ENCODE measurements at regions not wholly inside any gene's neighbourhood (a gene's known extent, or its start where the extent isn't known, plus 50 kb on each side); places are given as distances from the start of the nearest gene placed in this dataset.

- TF ChIP-seq ELF4 (IDR thresholded peaks at IDR 0.05): no peak
- no peak for TF ChIP-seq FOXA1 (IDR thresholded peaks at IDR 0.05)
- no peak for TF ChIP-seq L3MBTL2 (conservative IDR thresholded peaks at IDR 0.05)
- no peak for TF ChIP-seq CTBP1 (IDR thresholded peaks at IDR 0.05; ENCODE audit: borderline replicate concordance)
These were observed 150.3 kb downstream of the ENGASE start for GRCh38 chr17:79224903-79225302.

GRCh38 chr17:79224476-79224875, 149.9 kb downstream of the ENGASE start:
- POLR2A ChIA-PET: no interaction called here
- TF ChIP-seq PKNOX1 (IDR thresholded peaks at IDR 0.05) (no peak), NFRKB (IDR thresholded peaks at IDR 0.05) (no peak), LEF1 (IDR thresholded peaks at IDR 0.05; ENCODE audit: borderline replicate concordance) (no peak), FOXM1 (IDR thresholded peaks at IDR 0.05; ENCODE audit: borderline replicate concordance) (no peak)
- CTCF ChIA-PET: no interaction called here
- DNase-seq (ENCODE audit: extremely low spot score): no peak

More at GRCh38 chr17:79224903-79225302, 150.3 kb downstream of the ENGASE start:
- ChIA-PET CTCF (no interaction called here), POLR2A (no interaction called here)
- DNase-seq (ENCODE audit: extremely low spot score): no peak

- TF ChIP-seq SUZ12 (IDR thresholded peaks at IDR 0.05): no peak
- no peak for TF ChIP-seq FOXA1 (IDR thresholded peaks at IDR 0.05)
- no peak for TF ChIP-seq NFRKB (IDR thresholded peaks at IDR 0.05)
- TF ChIP-seq HDGF (IDR thresholded peaks at IDR 0.05; ENCODE audit: borderline replicate concordance): no peak
- no peak for TF ChIP-seq TARDBP (IDR thresholded peaks at IDR 0.05)
- TF ChIP-seq CTBP1 (IDR thresholded peaks at IDR 0.05; ENCODE audit: borderline replicate concordance): no peak
- no peak for TF ChIP-seq ZNF384 (IDR thresholded peaks at IDR 0.05)
- no peak for TF ChIP-seq BHLHE40 (IDR thresholded peaks at IDR 0.05; ENCODE audit: borderline replicate concordance)
- TF ChIP-seq SP1 (IDR thresholded peaks at IDR 0.05): no peak
- TF ChIP-seq ARNT (IDR thresholded peaks at IDR 0.05): no peak
- TF ChIP-seq ELF4 (IDR thresholded peaks at IDR 0.05): no peak
- no peak for TF ChIP-seq PKNOX1 (IDR thresholded peaks at IDR 0.05)
- TF ChIP-seq L3MBTL2 (conservative IDR thresholded peaks at IDR 0.05): no peak
- TF ChIP-seq FOXK2 (IDR thresholded peaks at IDR 0.05): no peak
- no peak for TF ChIP-seq LEF1 (IDR thresholded peaks at IDR 0.05; ENCODE audit: borderline replicate concordance)
- TF ChIP-seq FOXM1 (IDR thresholded peaks at IDR 0.05; ENCODE audit: borderline replicate concordance): no peak
- POLR2A ChIA-PET: no interaction called here
- DNase-seq (ENCODE audit: extremely low spot score): no peak
- CTCF ChIA-PET: no interaction called here
These were observed 149.3 kb downstream of the ENGASE start for GRCh38 chr17:79223953-79224352.

- TF ChIP-seq ARNT (IDR thresholded peaks at IDR 0.05) (no peak), TARDBP (IDR thresholded peaks at IDR 0.05) (no peak), FOXK2 (IDR thresholded peaks at IDR 0.05) (no peak), ZNF384 (IDR thresholded peaks at IDR 0.05) (no peak), CTBP1 (IDR thresholded peaks at IDR 0.05; ENCODE audit: borderline replicate concordance) (no peak), SUZ12 (IDR thresholded peaks at IDR 0.05) (no peak), SP1 (IDR thresholded peaks at IDR 0.05) (no peak), HDGF (IDR thresholded peaks at IDR 0.05; ENCODE audit: borderline replicate concordance) (no peak), FOXM1 (IDR thresholded peaks at IDR 0.05; ENCODE audit: borderline replicate concordance) (no peak), BHLHE40 (IDR thresholded peaks at IDR 0.05; ENCODE audit: borderline replicate concordance) (no peak), ELF4 (IDR thresholded peaks at IDR 0.05) (no peak), NFRKB (IDR thresholded peaks at IDR 0.05) (no peak)
- DNase-seq (ENCODE audit: extremely low spot score): no peak
- ChIA-PET POLR2A (no interaction called here), CTCF (no interaction called here)
These were observed 148.8 kb downstream of the ENGASE start for GRCh38 chr17:79223471-79223870.

GRCh38 chr17:79221597-79221996, 147.0 kb downstream of the ENGASE start:
- CTCF ChIA-PET: no interaction called here

GRCh38 chr17:79220713-79221291, 146.2 kb downstream of the ENGASE start:
- no peak for DNase-seq (ENCODE audit: extremely low spot score)
- POLR2A ChIA-PET: no interaction called here
- CTCF ChIA-PET: no interaction called here
- TF ChIP-seq ELF4 (IDR thresholded peaks at IDR 0.05): no peak
- no peak for TF ChIP-seq ZNF384 (IDR thresholded peaks at IDR 0.05)
- TF ChIP-seq SP1 (IDR thresholded peaks at IDR 0.05): no peak
- TF ChIP-seq FOXA1 (IDR thresholded peaks at IDR 0.05): no peak
- TF ChIP-seq SUZ12 (IDR thresholded peaks at IDR 0.05): no peak
- TF ChIP-seq CTBP1 (IDR thresholded peaks at IDR 0.05; ENCODE audit: borderline replicate concordance): no peak
- TF ChIP-seq ARNT (IDR thresholded peaks at IDR 0.05): no peak
- TF ChIP-seq NFRKB (IDR thresholded peaks at IDR 0.05): no peak
- TF ChIP-seq HDGF (IDR thresholded peaks at IDR 0.05; ENCODE audit: borderline replicate concordance): no peak
- TF ChIP-seq PKNOX1 (IDR thresholded peaks at IDR 0.05): no peak
- no peak for TF ChIP-seq TARDBP (IDR thresholded peaks at IDR 0.05)
- no peak for TF ChIP-seq L3MBTL2 (conservative IDR thresholded peaks at IDR 0.05)
- TF ChIP-seq LEF1 (IDR thresholded peaks at IDR 0.05; ENCODE audit: borderline replicate concordance): no peak
- no peak for TF ChIP-seq FOXM1 (IDR thresholded peaks at IDR 0.05; ENCODE audit: borderline replicate concordance)
- no peak for TF ChIP-seq FOXK2 (IDR thresholded peaks at IDR 0.05)
- no peak for TF ChIP-seq BHLHE40 (IDR thresholded peaks at IDR 0.05; ENCODE audit: borderline replicate concordance)

More at GRCh38 chr17:79221597-79221996, 147.0 kb downstream of the ENGASE start:
- POLR2A ChIA-PET: no interaction called here
- DNase-seq (ENCODE audit: extremely low spot score): no peak
- no peak for TF ChIP-seq CTBP1 (IDR thresholded peaks at IDR 0.05; ENCODE audit: borderline replicate concordance)
- no peak for TF ChIP-seq FOXM1 (IDR thresholded peaks at IDR 0.05; ENCODE audit: borderline replicate concordance)
- TF ChIP-seq SP1 (IDR thresholded peaks at IDR 0.05): no peak
- TF ChIP-seq ARNT (IDR thresholded peaks at IDR 0.05): no peak
- no peak for TF ChIP-seq ZNF384 (IDR thresholded peaks at IDR 0.05)
- no peak for TF ChIP-seq BHLHE40 (IDR thresholded peaks at IDR 0.05; ENCODE audit: borderline replicate concordance)
- no peak for TF ChIP-seq ELF4 (IDR thresholded peaks at IDR 0.05)
- no peak for TF ChIP-seq SUZ12 (IDR thresholded peaks at IDR 0.05)
- no peak for TF ChIP-seq TARDBP (IDR thresholded peaks at IDR 0.05)
- TF ChIP-seq HDGF (IDR thresholded peaks at IDR 0.05; ENCODE audit: borderline replicate concordance): no peak
- TF ChIP-seq LEF1 (IDR thresholded peaks at IDR 0.05; ENCODE audit: borderline replicate concordance): no peak
- TF ChIP-seq NFRKB (IDR thresholded peaks at IDR 0.05): no peak
- TF ChIP-seq FOXK2 (IDR thresholded peaks at IDR 0.05): no peak
- no peak for TF ChIP-seq L3MBTL2 (conservative IDR thresholded peaks at IDR 0.05)
- TF ChIP-seq PKNOX1 (IDR thresholded peaks at IDR 0.05): no peak
- no peak for TF ChIP-seq FOXA1 (IDR thresholded peaks at IDR 0.05)
